Mammary epithelial cell (primary cell): ENCODE measurements at regions not wholly inside any gene's neighbourhood (a gene's known extent, or its start where the extent isn't known, plus 50 kb on each side); places are given as distances from the start of the nearest gene placed in this dataset.

Experiments
- CTCF ChIP-seq, 2 donors: IDR thresholded peaks in 1 of 2; conservative IDR thresholded peaks in 1 of 2; 2 replicates each; pipeline ENCODE4 v1.5.1; 2011 to 2012; ENCODE audit warnings: inconsistent platforms in 2 of 2, low read length in 2 of 2, mild to moderate bottlenecking in 2 of 2, control low read depth in 1 of 2, low read depth in 1 of 2; ENCODE audit not compliant: insufficient read depth in 1 of 2; ENCODE audit errors: extremely low read depth in 1 of 2
- EZH2 ChIP-seq: IDR thresholded peaks from 2 replicates; pipeline ENCODE4 v1.6.1; 2012; ENCODE audit warnings: low read length, inconsistent platforms, borderline replicate concordance

- no peak for TF ChIP-seq CTCF (conservative IDR thresholded peaks at IDR 0.05 in 1 of 2, IDR thresholded peaks at IDR 0.05 in 1 of 2; ENCODE audit: extremely low read depth in 1 of 2, insufficient read depth in 1 of 2, low read depth in 1 of 2, low read length in 2 of 2)
- no peak for TF ChIP-seq EZH2
Measured at GRCh38 chr5:143635888-143636287, 176.1 kb upstream of the HMHB1 start.
